ENCODE measurements at regions not wholly inside any gene's neighbourhood (a gene's known extent, or its start where the extent isn't known, plus 50 kb on each side); places are given as distances from the start of the nearest gene placed in this dataset.

- DNase-seq (ENCODE audit: low read depth in 2 of 2): no peak
Observed at GRCh38 chr1:209505044-209505443, 78.5 kb upstream of the CAMK1G start.

GRCh38 chr1:209506101-209506500 is 77.4 kb upstream of the CAMK1G start:
- no peak for DNase-seq (ENCODE audit: low read depth in 2 of 2)

DNA sequence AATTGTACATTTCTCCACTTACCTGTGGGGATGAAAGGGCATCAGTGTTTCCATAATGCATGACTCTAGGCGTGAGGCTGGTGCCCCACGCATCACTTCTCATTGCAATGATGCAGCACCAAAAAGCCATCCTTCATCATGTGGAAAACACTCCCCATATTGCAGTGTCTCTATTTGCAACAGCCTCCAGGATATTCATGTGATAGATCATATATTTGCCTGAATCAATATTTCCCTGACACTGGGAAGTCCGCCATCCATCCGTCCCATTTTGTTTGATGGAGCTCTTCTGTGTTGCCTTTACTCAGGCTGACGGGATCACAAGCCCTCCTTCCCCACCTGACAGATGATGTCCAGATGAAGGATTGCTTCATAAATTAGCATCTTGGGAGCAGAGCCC is 74.5 kb upstream of the CAMK1G start:
- no peak for DNase-seq (ENCODE audit: low read depth in 2 of 2)

DNA sequence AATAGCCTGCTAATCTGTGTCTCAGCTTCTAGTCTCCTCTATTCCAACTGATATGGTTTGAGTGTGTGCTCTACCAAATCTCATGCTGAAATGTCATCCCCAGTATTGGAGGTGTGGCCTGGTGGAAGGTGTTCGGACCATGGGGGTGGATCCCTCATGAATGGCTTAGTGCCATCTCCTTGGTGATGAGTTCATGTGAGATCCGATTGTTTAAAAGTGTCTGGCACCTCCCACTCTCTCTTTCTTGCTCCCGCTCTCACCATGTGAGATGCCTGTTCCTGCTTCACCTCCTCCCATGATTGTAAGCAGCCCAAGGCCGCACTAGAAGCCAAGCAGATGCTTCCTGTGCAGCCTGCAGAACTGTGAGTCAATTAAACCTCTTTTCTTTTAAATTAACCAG is 73.5 kb upstream of the CAMK1G start:
- no peak for DNase-seq (ENCODE audit: low read depth in 2 of 2)

GRCh38 chr1:209511169-209511568 is 72.3 kb upstream of the CAMK1G start:
- DNase-seq (ENCODE audit: low read depth in 2 of 2): no peak

DNA sequence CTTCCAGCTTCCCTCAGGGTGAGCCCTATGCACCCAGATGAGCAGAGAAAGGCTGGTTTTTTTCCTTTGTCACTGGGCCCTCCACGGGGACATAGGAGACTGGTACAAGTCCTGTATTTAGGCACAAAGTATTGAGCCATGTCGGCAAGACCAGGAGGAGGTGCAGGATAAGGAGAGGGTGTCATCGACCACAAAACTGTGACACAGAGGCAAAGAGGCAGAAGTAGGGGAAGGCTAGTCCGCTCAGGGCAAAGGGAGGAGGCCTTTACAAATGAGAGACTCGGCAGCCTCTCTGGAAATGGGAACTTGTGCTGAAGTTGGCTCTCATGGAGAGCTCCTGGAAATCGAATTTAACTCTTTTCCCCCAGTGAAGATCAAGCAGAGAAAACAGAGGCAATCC is 70.7 kb upstream of the CAMK1G start:
- no peak for DNase-seq (ENCODE audit: low read depth in 2 of 2)

DNA sequence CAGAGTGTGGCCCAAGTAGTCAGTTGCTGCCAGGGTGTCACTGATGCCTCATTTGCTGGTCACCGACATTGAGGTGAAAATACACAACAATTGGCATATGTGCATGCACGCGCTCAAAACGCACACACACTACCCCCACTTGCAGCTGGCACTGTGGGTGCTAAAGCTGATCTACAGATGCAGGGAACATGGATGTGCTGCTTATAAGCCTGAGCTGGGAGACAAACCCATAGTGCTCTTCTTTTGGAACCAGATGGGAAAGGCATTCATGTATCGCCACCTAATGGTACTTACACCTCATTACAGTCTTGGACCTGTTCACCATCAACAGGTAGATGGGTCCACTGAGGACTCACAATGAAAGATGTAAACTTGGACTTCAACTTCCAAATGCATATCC is 70.3 kb upstream of the CAMK1G start:
- no peak for DNase-seq (ENCODE audit: low read depth in 2 of 2)

GRCh38 chr1:209516771-209517680 is 66.5 kb upstream of the CAMK1G start:
- no peak for DNase-seq (ENCODE audit: low read depth in 2 of 2)

DNA sequence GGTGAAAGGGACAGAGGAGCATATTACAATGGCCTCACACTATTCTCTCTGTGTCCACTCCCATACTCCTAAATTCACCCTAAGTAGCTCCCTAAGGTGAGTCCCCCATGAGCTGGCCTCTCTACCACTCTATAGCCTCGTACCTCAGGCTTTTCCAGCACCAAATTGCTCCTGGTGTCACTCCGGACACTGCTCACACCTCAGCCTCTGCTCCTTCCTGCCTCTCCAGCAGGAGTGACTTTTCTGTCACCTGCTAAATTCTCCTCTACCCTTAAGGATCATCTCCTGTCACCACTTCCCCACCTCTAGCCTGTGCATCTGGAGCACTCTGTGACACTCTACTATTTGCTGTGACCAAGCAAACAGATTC is 65.8 kb upstream of the CAMK1G start:
- DNase-seq (ENCODE audit: low read depth in 2 of 2): no peak

DNA sequence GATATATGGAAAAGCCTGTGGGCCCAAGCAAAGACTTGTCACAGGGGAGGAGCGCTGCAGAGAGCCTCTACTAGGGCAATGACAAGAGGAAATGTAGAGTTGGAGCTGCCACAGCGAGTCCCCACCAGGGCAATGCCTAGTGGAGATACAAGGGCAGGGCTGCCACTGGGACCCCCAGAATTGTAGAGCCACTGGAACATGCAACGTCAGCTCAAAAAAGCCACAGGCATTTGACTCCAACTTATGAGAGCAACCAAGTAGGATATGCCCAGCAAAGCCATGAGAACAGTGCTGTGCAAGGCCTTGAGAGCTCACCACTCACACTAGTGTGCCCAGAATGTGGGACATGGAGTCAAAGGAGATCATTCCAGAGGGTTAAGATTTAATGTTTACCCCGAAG is 63.7 kb upstream of the CAMK1G start:
- DNase-seq (ENCODE audit: low read depth in 2 of 2): no peak

DNA sequence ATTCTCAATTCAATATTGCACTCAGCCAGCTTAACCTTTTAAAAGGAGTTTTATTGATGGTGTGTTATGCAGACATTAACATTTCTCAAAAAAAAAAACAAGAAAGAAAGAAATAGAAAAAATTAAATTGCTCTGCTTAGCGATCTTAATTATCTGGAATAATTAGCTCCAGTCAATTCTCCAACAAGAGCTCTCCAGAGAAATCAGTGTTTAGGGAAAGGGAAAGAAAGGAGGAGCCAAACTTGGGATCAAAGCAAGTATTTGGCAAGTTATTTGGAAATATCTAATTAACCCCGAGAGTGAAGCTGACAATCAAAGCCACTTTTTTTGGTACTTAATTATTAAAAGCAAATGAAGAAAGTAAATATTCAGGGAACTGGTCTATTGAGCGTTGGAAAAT is 60.7 kb upstream of the CAMK1G start:
- DNase-seq (ENCODE audit: low read depth in 2 of 2): no peak

- no peak for DNase-seq (ENCODE audit: low read depth in 2 of 2)
Observed at GRCh38 chr1:209526137-209526536, 57.4 kb upstream of the CAMK1G start.

GRCh38 chr1:209527372-209527771 is 56.1 kb upstream of the CAMK1G start:
- DNase-seq (ENCODE audit: low read depth in 2 of 2): no peak

DNA sequence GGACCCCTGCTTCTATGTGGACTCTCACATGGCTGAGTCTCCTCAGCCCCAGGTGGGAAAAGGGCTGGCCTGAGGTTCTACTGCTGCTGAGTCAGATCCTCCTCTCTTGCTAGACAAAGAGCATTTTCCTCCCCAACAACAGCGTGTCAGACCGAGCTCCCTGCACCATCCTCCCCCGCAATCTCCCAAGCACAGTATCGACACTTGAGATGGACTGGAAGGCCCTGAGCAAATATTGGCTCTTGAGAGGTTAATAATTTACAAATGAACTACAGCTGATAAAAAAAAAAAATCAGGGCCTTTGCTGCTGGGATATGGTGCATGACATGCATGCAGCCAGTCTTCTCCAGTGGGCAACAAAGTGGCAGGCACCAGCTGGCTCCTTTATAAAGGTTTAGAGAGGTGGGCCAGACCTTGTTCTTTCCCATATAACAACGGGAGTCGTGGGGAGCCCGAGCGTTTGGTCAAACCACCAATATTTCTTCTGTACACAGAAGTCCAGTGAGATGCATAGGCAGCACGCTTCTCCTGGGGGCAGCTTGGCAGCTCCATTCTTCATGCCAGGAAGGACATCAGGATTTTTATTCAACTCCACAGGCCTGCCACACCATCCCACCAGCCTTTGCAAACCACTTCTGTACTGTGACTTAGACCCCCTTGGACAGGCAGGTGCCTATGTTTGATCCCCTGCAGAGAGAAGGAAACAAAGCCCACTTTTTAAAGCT is 55.4 kb upstream of the CAMK1G start:
- no peak for DNase-seq (ENCODE audit: low read depth in 2 of 2)

DNA sequence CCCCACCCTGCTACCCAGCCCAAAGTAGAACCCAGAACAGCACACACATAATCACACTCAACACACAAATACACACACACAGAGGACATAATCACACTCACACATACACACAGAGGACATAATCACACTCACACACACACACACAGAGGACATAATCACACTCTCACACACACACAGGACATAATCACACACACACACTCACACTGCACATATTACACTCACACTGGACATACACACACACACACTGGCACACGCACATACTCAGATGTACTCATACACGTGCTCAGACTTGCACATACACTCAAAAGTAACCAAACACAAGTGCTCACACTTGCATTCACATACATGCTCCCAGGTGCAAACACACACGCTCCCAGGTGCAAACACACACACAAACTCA is 54.3 kb upstream of the CAMK1G start:
- DNase-seq (ENCODE audit: low read depth in 2 of 2): no peak

GRCh38 chr1:209531006-209531405 is 52.5 kb upstream of the CAMK1G start:
- DNase-seq (ENCODE audit: low read depth in 2 of 2): no peak

DNA sequence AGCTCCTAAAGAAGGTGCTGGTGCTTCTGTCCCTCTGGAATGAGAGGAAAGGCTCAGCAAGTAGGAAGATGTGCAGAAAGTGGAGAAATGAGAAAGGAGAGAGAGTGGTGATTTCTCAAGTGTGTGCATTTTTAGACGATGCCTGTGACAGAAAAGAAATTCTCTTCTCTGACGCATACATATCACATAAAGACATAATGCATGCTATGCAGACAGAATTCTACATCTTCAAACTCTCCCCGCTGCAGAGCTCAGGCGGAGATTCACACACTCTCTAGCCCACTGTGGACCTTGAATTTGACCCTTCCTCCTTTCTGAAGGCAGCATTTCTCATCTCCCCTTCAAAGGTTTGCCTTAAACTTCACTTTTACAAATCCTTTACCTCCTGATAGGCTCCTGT is 52.0 kb upstream of the CAMK1G start:
- DNase-seq (ENCODE audit: low read depth in 2 of 2): no peak

Data from stimulated activated CD4-positive, alpha-beta T cell treated with anti-CD3 and anti-CD28 coated beads, Interleukin-4, amount 100 ng/mL, for 48 hours (primary cell).